Cardiac muscle cell (in vitro differentiated cells and primary cell): ENCODE measurements at regions not wholly inside any gene's neighbourhood (a gene's known extent, or its start where the extent isn't known, plus 50 kb on each side); places are given as distances from the start of the nearest gene placed in this dataset.

Source experiments
- DNase-seq, 2 donors: peaks; one replicate each; pipeline versions ENCODE4 v3.0.0 to v3.0.0-alpha.2; 2010 to 2017; ENCODE audit warnings: low read depth in 1 of 2, low spot score in 1 of 2
- H3K27ac ChIP-seq: fragments of 200-600 bp; sonication (generic); 2 replicates; pipeline ENCODE4 v1.5.1; 2016
- H3K27me3 ChIP-seq: fragments of 200-600 bp; sonication (generic); 2 replicates; pipeline ENCODE4 v1.6.0; 2016; ENCODE audit warnings: control low read depth
- H3K36me3 ChIP-seq: fragments of 200-600 bp; sonication (generic); 2 replicates; pipeline ENCODE4 v1.5.1; 2016; ENCODE audit warnings: control low read depth
- H3K4me1 ChIP-seq: fragments of 200-600 bp; sonication (generic); 2 replicates; pipeline ENCODE4 v1.8.1; 2017; ENCODE audit warnings: low read depth, mild to moderate bottlenecking, mixed run types
- H3K4me3 ChIP-seq: fragments of 200-600 bp; sonication (generic); 2 replicates; pipeline ENCODE4 v1.5.1; 2016; ENCODE audit warnings: mild to moderate bottlenecking
- H3K9me3 ChIP-seq: fragments of 200-600 bp; sonication (generic); 2 replicates; pipeline ENCODE4 v1.5.1; 2017; ENCODE audit warnings: low read depth, mild to moderate bottlenecking, control low read depth
- TF ChIP-seq, protein P1 (sequence below): IDR thresholded peaks from 2 replicates; pipeline ENCODE4 v1.5.1; 2012; ENCODE audit warnings: low read depth, mild to moderate bottlenecking, low read length

DNA sequence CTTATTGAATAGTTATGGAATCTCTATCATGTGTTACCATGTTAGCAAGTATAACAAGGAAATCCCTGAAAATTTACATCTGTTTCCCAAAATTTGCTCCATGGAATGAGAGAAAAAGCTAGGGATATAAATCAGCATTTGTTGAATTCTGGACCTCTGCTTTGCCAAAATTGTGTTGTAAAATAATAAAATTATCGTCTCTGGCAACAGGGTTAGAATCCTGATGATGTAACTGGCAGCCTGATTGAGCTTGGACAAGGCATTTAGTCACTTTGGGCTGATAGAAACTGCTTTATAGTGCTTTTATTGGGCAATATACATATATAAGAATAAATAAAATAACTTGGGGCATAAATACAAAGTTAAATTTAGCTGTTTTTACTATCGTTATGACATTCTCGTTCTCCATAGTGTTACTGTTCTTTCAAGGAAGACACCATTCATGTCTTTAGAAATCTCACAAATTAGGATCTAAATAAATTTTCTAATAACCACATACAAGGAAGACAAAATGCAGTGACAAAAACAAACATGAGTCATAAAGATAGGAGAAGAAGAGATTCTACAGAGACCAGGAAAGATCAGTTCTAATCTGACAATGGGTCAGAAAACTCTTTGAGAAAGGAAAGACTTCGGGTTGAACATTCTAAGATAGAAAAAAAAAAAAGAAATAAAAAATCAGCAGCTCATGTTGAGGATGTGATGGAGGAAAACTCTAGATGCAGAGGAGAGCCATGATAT lies 145.0 kb upstream of the CDH10 start:
- no peak overlapping the region for H3K27ac ChIP-seq
- H3K4me1 ChIP-seq, result no peaks in the 10 kb centered on the region
- H3K4me3 ChIP-seq, result no peak overlapping the region
- no peaks in the 10 kb centered on the region for H3K36me3 ChIP-seq
- H3K27me3 ChIP-seq, result no peaks in the 10 kb centered on the region
- no peak for DNase-seq
- TF ChIP-seq, protein P1, sequence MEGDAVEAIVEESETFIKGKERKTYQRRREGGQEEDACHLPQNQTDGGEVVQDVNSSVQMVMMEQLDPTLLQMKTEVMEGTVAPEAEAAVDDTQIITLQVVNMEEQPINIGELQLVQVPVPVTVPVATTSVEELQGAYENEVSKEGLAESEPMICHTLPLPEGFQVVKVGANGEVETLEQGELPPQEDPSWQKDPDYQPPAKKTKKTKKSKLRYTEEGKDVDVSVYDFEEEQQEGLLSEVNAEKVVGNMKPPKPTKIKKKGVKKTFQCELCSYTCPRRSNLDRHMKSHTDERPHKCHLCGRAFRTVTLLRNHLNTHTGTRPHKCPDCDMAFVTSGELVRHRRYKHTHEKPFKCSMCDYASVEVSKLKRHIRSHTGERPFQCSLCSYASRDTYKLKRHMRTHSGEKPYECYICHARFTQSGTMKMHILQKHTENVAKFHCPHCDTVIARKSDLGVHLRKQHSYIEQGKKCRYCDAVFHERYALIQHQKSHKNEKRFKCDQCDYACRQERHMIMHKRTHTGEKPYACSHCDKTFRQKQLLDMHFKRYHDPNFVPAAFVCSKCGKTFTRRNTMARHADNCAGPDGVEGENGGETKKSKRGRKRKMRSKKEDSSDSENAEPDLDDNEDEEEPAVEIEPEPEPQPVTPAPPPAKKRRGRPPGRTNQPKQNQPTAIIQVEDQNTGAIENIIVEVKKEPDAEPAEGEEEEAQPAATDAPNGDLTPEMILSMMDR, result no peak
- H3K9me3 ChIP-seq, result no peaks in the 10 kb centered on the region

DNA sequence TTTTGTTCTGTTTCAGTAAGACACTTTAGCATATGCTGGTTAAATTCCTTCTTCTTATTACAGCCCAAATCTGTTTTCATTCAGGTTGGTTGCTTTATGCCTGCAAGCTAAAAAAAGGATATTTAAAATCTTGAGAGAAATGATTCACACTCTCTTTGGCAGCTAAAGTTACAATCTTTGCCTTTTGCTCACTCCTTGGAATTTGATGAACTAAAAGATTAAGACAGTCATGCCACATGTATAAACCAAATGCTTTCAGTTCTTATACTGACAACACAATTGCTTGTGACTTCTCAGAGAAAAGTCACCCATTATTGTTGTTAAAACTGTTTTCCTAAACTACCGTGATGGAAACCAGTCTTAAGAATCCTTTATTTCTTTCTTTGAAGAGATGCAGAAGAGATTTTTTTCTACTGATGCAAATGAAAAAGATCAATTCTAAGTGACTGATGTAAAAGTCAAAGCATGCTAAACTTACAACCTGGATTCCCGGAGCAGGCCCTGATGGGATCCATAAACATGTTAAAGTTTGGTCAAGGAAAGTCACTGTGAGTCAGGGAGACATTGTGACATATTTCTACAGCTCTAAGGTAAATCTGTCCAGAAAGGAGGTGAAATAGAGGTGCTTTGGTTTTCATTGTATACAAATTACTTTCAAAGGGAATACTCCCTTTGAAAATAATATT lies 144.2 kb upstream of the CDH10 start:
- TF ChIP-seq, protein P1, result no peak
- peak in 1 of 2 donors; percentile 9 for DNase-seq
- Histone ChIP-seq H3K4me1 (no peaks in the 10 kb centered on the region), H3K36me3 (no peaks in the 10 kb centered on the region), H3K27me3 (no peaks in the 10 kb centered on the region), H3K4me3 (no peak overlapping the region), H3K9me3 (no peaks in the 10 kb centered on the region), H3K27ac (no peak overlapping the region)

DNA sequence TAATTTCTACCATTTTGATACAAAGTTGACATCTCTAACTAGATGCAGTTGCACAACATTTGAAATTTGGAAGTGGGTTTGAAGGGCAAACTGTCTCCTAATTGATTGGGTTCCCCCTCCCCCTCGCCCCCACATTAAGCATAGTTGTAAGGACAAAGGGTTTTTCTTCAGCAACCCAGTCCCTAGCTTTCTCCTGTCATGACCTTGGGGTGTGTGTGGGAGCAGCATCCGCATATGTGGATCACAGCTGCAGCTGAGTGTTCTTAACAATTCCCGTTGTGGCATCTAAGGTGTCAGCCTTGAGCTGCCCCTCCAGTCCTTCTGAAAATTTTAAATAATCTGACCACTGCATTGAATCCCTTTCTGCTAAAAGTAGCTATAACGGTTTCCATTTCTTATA lies 141.3 kb upstream of the CDH10 start:
- no peaks in the 10 kb centered on the region for H3K36me3 ChIP-seq
- TF ChIP-seq, protein P1, result no peak
- no peak overlapping the region for H3K4me3 ChIP-seq
- H3K27me3 ChIP-seq, result no peaks in the 10 kb centered on the region
- H3K27ac ChIP-seq, result no peak overlapping the region
- no peaks in the 10 kb centered on the region for H3K9me3 ChIP-seq
- H3K4me1 ChIP-seq, result no peaks in the 10 kb centered on the region
- DNase-seq, result no peak

DNA sequence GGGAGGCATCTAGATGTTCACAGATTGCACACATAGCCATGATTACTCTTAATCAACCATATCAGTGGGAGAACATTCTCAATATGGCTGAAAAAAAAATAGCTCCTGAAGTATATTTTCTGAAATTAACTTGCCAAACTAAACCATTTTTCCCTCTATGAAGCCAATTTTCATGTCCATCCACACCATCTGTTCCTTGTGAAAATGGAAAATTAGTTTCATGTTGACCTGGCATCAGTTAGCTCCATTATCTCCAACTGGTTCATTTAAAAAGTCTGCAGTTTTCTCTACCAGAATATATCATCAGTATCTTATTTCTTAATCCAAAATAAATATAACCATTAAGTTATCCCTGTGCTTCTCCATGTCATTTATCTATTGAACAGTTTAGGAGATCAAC lies 138.8 kb upstream of the CDH10 start:
- H3K4me1 ChIP-seq, result no peaks in the 10 kb centered on the region
- H3K4me3 ChIP-seq, result no peak overlapping the region
- no peak for DNase-seq
- H3K36me3 ChIP-seq, result no peaks in the 10 kb centered on the region
- TF ChIP-seq, protein P1, result no peak
- H3K27ac ChIP-seq, result no peak overlapping the region
- no peaks in the 10 kb centered on the region for H3K9me3 ChIP-seq
- H3K27me3 ChIP-seq, result no peaks in the 10 kb centered on the region

DNA sequence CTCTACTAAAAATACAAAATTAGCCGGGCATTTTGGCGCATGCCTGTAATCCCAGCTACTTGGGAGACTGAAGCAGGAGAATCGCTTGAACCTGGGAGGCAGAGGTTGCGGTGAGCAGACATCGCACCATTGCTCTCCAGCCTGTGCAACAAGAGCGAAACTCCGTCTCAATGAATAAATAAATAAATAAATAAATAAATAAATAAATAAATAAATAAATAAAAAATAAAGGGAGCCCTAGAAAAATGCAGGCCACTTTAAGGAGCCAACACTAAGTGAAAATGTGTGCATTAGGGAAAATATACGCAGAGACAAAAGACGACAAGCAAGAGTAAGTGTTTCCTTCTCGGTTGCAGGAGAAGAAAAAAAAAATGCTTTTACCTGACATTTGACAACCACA lies 132.6 kb upstream of the CDH10 start:
- H3K36me3 ChIP-seq, result no peaks in the 10 kb centered on the region
- no peak overlapping the region for H3K27ac ChIP-seq
- H3K9me3 ChIP-seq, result no peaks in the 10 kb centered on the region
- H3K4me3 ChIP-seq, result no peak overlapping the region
- TF ChIP-seq, protein P1, result no peak
- H3K4me1 ChIP-seq, result no peaks in the 10 kb centered on the region
- H3K27me3 ChIP-seq, result no peaks in the 10 kb centered on the region
- DNase-seq, result no peak
